Thyroid gland (tissue), 4 donors: ENCODE measurements at regions not wholly inside any gene's neighbourhood (a gene's known extent, or its start where the extent isn't known, plus 50 kb on each side); places are given as distances from the start of the nearest gene placed in this dataset.

Experiments used
- DNase-seq, 2 donors: peaks; one replicate each; pipeline ENCODE4 v3.0.0-alpha.2; 2019
- H3K27ac ChIP-seq, 3 donors: fragments of 200-600 bp; sonication (generic); 1 replicate in 2 of 3; 2 replicates in 1 of 3; pipeline ENCODE4 v1.5.1; 2016 to 2019; ENCODE audit warnings: mild to moderate bottlenecking in 1 of 3, moderate library complexity in 1 of 3
- H3K27me3 ChIP-seq: fragments of 200-600 bp; sonication (generic); one replicate; pipeline ENCODE4 v1.5.1; 2019
- H3K36me3 ChIP-seq, 2 donors: fragments of 200-600 bp; sonication (generic); one replicate each; pipeline ENCODE4 v1.5.1; 2016 to 2019
- H3K4me1 ChIP-seq, 2 donors: fragments of 200-600 bp; sonication (generic); one replicate each; pipeline ENCODE4 v1.5.1; 2017 to 2019
- H3K4me3 ChIP-seq, 3 donors: fragments of 200-600 bp; sonication (generic); replicated peaks in 1 of 3; 1 replicate in 2 of 3; 2 replicates in 1 of 3; pipeline ENCODE4 v1.5.1; 2016; ENCODE audit warnings: mild to moderate bottlenecking in 1 of 3
- H3K9me3 ChIP-seq: fragments of 200-600 bp; sonication (generic); one replicate; pipeline ENCODE4 v1.5.1; 2017
- CTCF ChIP-seq, 6 experiments: fragments of 200-600 bp in 3 of 6; fragments of 450-650 bp in 3 of 6; sonication (generic) in 3 of 6; IDR thresholded peaks; one replicate each; pipeline ENCODE4 v1.5.1; 2016 to 2019; ENCODE audit warnings: antibody characterized with exemption in 6 of 6, mild to moderate bottlenecking in 2 of 6, inconsistent platforms in 1 of 6, moderate library complexity in 1 of 6
- POLR2A ChIP-seq, 2 donors: fragments of 450-650 bp; IDR thresholded peaks; one replicate each; pipeline ENCODE4 v1.6.1; 2017; ENCODE audit warnings: antibody characterized with exemption in 2 of 2, mild to moderate bottlenecking in 2 of 2, moderate library complexity in 1 of 2
- WGBS, 2 donors: methylation state at CpG; one replicate each; pipeline ENCODE4 v1.1.5; 2017; 5-methylcytosine and 5-hydroxymethylcytosine counted together
- intact Hi-C: fragments of 100-400 bp; cut with DNase I; formaldehyde crosslinking; loops from one replicate; pipeline ENCODE4 v1.15.1; 2023

GRCh38 chrX:4830880-4831557, 1117.6 kb upstream of the PRKX start:
- 74 to 75% methylated on average over 9 of the region's 9 CpGs for WGBS, 2 donors
- Histone ChIP-seq H3K27me3 (no peaks in the 10 kb centered on the region), H3K4me3 (no peak overlapping the region), H3K4me1 (no peaks in the 10 kb centered on the region), H3K36me3 (no peaks in the 10 kb centered on the region), H3K27ac (no peak overlapping the region), H3K9me3 (no peaks in the 10 kb centered on the region)
- no peak for DNase-seq
- intact Hi-C loops: no loop called here
- TF ChIP-seq CTCF (IDR thresholded peaks at IDR 0.05): no peak
- TF ChIP-seq POLR2A (IDR thresholded peaks at IDR 0.05): no peak

GRCh38 chrX:4825550-4825949, 1112.1 kb upstream of the PRKX start:
- no peak overlapping the region for H3K4me3 ChIP-seq
- DNase-seq: no peak
- H3K36me3 ChIP-seq: no peaks in the 10 kb centered on the region
- no peaks in the 10 kb centered on the region for H3K4me1 ChIP-seq
- no peaks in the 10 kb centered on the region for H3K27me3 ChIP-seq
- H3K9me3 ChIP-seq: no peaks in the 10 kb centered on the region
- WGBS, 2 donors: 73 to 86% methylated on average over 3 of the region's 3 CpGs
- intact Hi-C loops: no loop called here
- TF ChIP-seq POLR2A (IDR thresholded peaks at IDR 0.05) (no peak), CTCF (IDR thresholded peaks at IDR 0.05) (no peak)
- H3K27ac ChIP-seq: no peak overlapping the region

GRCh38 chrX:4809571-4809970, 1096.1 kb upstream of the PRKX start:
- H3K36me3 ChIP-seq: no peaks in the 10 kb centered on the region
- H3K9me3 ChIP-seq: no peaks in the 10 kb centered on the region
- TF ChIP-seq CTCF (IDR thresholded peaks at IDR 0.05) (no peak), POLR2A (IDR thresholded peaks at IDR 0.05) (no peak)
- intact Hi-C loops: no loop called here
- no peaks in the 10 kb centered on the region for H3K27me3 ChIP-seq
- WGBS, 2 donors: 59 to 72% methylated on average over 4 of the region's 4 CpGs
- H3K4me1 ChIP-seq: no peaks in the 10 kb centered on the region
- DNase-seq: no peak
- H3K27ac ChIP-seq: no peak overlapping the region
- H3K4me3 ChIP-seq: no peak overlapping the region

- Histone ChIP-seq H3K4me3 (no peak overlapping the region), H3K27ac (no peak overlapping the region), H3K27me3 (no peaks in the 10 kb centered on the region), H3K4me1 (no peaks in the 10 kb centered on the region), H3K9me3 (no peaks in the 10 kb centered on the region), H3K36me3 (no peaks in the 10 kb centered on the region)
- no peak for TF ChIP-seq POLR2A (IDR thresholded peaks at IDR 0.05)
- intact Hi-C loops: no loop called here
- DNase-seq: no peak
- WGBS, 2 donors: 88 to 96% methylated on average over 4 of the region's 4 CpGs
Measured at GRCh38 chrX:4805502-4805901, 1092.1 kb upstream of the PRKX start.

GRCh38 chrX:4800756-4801155, 1087.3 kb upstream of the PRKX start:
- H3K4me1 ChIP-seq: no peaks in the 10 kb centered on the region
- no peaks in the 10 kb centered on the region for H3K9me3 ChIP-seq
- H3K36me3 ChIP-seq: no peaks in the 10 kb centered on the region
- intact Hi-C loops: no loop called here
- DNase-seq: no peak
- TF ChIP-seq POLR2A (IDR thresholded peaks at IDR 0.05) (no peak), CTCF (IDR thresholded peaks at IDR 0.05) (no peak)
- WGBS, 2 donors: 83 to 91% methylated on average over 4 of the region's 4 CpGs
- H3K27ac ChIP-seq: no peak overlapping the region
- H3K4me3 ChIP-seq: no peak overlapping the region
- no peaks in the 10 kb centered on the region for H3K27me3 ChIP-seq
